DND-41 (cell line): ENCODE measurements at regions not wholly inside any gene's neighbourhood (a gene's known extent, or its start where the extent isn't known, plus 50 kb on each side); places are given as distances from the start of the nearest gene placed in this dataset.
"Not testable (repeated sequence)": the region's sequence is repeated elsewhere in the genome, so short reads cannot be mapped to it uniquely, and the experiment has no call there.

Experiments
- EZH2 ChIP-seq: IDR thresholded peaks from 3 replicates; pipeline ENCODE4 v1.6.1; 2012; ENCODE audit warnings: borderline replicate concordance, low read depth, mild to moderate bottlenecking, moderate library complexity, low read length, inconsistent platforms; ENCODE audit not compliant: severe bottlenecking
- TF ChIP-seq, protein P1 (sequence below): IDR thresholded peaks from 2 replicates; pipeline ENCODE4 v1.5.1; 2012; ENCODE audit warnings: borderline replicate concordance, low read length, moderate library complexity, mild to moderate bottlenecking; ENCODE audit not compliant: poor library complexity, severe bottlenecking; ENCODE audit errors: extremely low read depth

DNA sequence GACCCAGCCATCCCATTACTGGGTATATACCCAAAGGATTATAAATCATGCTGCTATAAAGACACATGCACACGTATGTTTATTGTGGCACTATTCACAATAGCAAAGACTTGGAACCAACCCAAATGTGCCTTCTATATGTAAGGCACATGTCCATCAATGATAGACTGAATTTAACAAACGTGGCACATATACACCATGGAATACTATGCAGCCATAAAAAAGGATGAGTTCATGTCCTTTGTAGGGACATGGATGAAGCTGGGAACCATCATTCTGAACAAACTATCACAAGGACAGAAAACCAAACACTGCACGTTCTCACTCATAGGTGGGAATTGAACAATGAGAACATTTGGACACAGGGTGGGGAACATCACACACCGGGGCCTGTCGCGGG is 92.1 kb downstream of the TRIM27 start:
- TF ChIP-seq, protein P1, sequence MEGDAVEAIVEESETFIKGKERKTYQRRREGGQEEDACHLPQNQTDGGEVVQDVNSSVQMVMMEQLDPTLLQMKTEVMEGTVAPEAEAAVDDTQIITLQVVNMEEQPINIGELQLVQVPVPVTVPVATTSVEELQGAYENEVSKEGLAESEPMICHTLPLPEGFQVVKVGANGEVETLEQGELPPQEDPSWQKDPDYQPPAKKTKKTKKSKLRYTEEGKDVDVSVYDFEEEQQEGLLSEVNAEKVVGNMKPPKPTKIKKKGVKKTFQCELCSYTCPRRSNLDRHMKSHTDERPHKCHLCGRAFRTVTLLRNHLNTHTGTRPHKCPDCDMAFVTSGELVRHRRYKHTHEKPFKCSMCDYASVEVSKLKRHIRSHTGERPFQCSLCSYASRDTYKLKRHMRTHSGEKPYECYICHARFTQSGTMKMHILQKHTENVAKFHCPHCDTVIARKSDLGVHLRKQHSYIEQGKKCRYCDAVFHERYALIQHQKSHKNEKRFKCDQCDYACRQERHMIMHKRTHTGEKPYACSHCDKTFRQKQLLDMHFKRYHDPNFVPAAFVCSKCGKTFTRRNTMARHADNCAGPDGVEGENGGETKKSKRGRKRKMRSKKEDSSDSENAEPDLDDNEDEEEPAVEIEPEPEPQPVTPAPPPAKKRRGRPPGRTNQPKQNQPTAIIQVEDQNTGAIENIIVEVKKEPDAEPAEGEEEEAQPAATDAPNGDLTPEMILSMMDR, result not testable (repeated sequence)
- TF ChIP-seq EZH2, result not testable (repeated sequence)
